Stomach (tissue), 4 donors: ENCODE measurements at regions not wholly inside any gene's neighbourhood (a gene's known extent, or its start where the extent isn't known, plus 50 kb on each side); places are given as distances from the start of the nearest gene placed in this dataset.

Experiments
- EP300 ChIP-seq: sonication (generic); formaldehyde crosslinking; IDR thresholded peaks from one replicate; pipeline ENCODE4 v1.6.1; 2017; ENCODE audit warnings: antibody characterized with exemption
- POLR2A ChIP-seq, 4 donors: fragments of 450-650 bp; IDR thresholded peaks; one replicate each; pipeline ENCODE4 v1.6.1; 2016; ENCODE audit warnings: antibody characterized with exemption in 4 of 4, control low read depth in 2 of 4, mild to moderate bottlenecking in 1 of 4, moderate library complexity in 1 of 4
- POLR2AphosphoS5 ChIP-seq, 3 donors: sonication (generic); formaldehyde crosslinking; IDR thresholded peaks; one replicate each; pipeline ENCODE4 v1.6.1; 2016; ENCODE audit warnings: antibody characterized with exemption in 3 of 3
- TF ChIP-seq, protein P1 (sequence below), 7 experiments: fragments of 450-650 bp in 4 of 7; fragments of 200-600 bp in 3 of 7; sonication (generic) in 3 of 7; IDR thresholded peaks; one replicate each; pipeline ENCODE4 v1.5.1; 2016 to 2019; ENCODE audit warnings: antibody characterized with exemption in 7 of 7, control low read depth in 2 of 7, mild to moderate bottlenecking in 1 of 7

DNA sequence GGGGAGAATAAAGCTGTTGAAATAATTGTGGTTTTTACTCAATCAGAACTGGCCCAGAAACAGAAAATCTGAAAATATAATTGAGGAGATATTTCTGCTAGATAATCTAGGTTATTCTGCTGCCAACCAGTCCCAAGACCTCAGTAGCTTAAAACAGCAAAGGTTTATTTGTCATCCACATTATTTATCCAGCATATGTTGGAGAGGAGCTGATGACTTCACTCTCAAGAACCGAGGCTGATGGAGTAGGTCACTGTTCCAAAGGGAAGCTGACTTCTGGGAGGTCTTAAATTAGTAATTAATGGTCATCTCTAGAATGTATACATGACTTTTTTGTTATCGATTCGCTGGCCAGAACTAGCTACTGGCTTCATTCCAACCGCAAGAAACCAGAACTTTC is 124.8 kb upstream of the CTNNA2 start:
- TF ChIP-seq, protein P1, sequence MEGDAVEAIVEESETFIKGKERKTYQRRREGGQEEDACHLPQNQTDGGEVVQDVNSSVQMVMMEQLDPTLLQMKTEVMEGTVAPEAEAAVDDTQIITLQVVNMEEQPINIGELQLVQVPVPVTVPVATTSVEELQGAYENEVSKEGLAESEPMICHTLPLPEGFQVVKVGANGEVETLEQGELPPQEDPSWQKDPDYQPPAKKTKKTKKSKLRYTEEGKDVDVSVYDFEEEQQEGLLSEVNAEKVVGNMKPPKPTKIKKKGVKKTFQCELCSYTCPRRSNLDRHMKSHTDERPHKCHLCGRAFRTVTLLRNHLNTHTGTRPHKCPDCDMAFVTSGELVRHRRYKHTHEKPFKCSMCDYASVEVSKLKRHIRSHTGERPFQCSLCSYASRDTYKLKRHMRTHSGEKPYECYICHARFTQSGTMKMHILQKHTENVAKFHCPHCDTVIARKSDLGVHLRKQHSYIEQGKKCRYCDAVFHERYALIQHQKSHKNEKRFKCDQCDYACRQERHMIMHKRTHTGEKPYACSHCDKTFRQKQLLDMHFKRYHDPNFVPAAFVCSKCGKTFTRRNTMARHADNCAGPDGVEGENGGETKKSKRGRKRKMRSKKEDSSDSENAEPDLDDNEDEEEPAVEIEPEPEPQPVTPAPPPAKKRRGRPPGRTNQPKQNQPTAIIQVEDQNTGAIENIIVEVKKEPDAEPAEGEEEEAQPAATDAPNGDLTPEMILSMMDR (IDR thresholded peaks at IDR 0.05), result no peak
- no peak for TF ChIP-seq POLR2A (IDR thresholded peaks at IDR 0.05)
- no peak for TF ChIP-seq POLR2AphosphoS5 (IDR thresholded peaks at IDR 0.05)
- no peak for TF ChIP-seq EP300
